ENCODE measurements at regions not wholly inside any gene's neighbourhood (a gene's known extent, or its start where the extent isn't known, plus 50 kb on each side); places are given as distances from the start of the nearest gene placed in this dataset.
"Not testable (repeated sequence)": the region's sequence is repeated elsewhere in the genome, so short reads cannot be mapped to it uniquely, and the experiment has no call there.

- Histone ChIP-seq H3K9me3 (no peaks in the 10 kb centered on the region), H3K4me3 (no peak overlapping the region), H3K4me2 (no peak overlapping the region), H3K9ac (no peak overlapping the region), H3K27ac (no peak overlapping the region), H4K20me1 (no peaks in the 10 kb centered on the region), H3K4me1 (no peaks in the 10 kb centered on the region), H3K36me3 (no peaks in the 10 kb centered on the region), H3K27me3 (no peaks in the 10 kb centered on the region)
- TF ChIP-seq Cebpa-rat (IDR thresholded peaks at IDR 0.05) = no peak
These were observed 62.6 kb upstream of the ZC3H15 start for GRCh38 chr2:186423481-186423880.

GRCh38 chr2:186424265-186424664 is 61.8 kb upstream of the ZC3H15 start:
- H3K36me3 ChIP-seq = no peaks in the 10 kb centered on the region
- H3K4me3 ChIP-seq = no peak overlapping the region
- no peak for TF ChIP-seq Cebpa-rat (IDR thresholded peaks at IDR 0.05)
- no peak overlapping the region for H3K27ac ChIP-seq
- H4K20me1 ChIP-seq = no peaks in the 10 kb centered on the region
- H3K4me1 ChIP-seq = no peaks in the 10 kb centered on the region
- H3K27me3 ChIP-seq = no peaks in the 10 kb centered on the region
- no peaks in the 10 kb centered on the region for H3K9me3 ChIP-seq
- no peak overlapping the region for H3K9ac ChIP-seq
- H3K4me2 ChIP-seq = no peak overlapping the region

- Histone ChIP-seq H3K4me3 (no peak overlapping the region), H4K20me1 (no peaks in the 10 kb centered on the region), H3K27ac (no peak overlapping the region), H3K36me3 (no peaks in the 10 kb centered on the region), H3K9ac (no peak overlapping the region), H3K4me1 (no peaks in the 10 kb centered on the region), H3K27me3 (no peaks in the 10 kb centered on the region), H3K4me2 (no peak overlapping the region), H3K9me3 (no peaks in the 10 kb centered on the region)
- TF ChIP-seq Cebpa-rat (IDR thresholded peaks at IDR 0.05) = no peak
These were observed 60.5 kb upstream of the ZC3H15 start for GRCh38 chr2:186425576-186425975.

- H3K4me1 ChIP-seq = no peaks in the 10 kb centered on the region
- no peak overlapping the region for H3K4me3 ChIP-seq
- H3K9me3 ChIP-seq = no peaks in the 10 kb centered on the region
- no peaks in the 10 kb centered on the region for H3K27me3 ChIP-seq
- H4K20me1 ChIP-seq = no peaks in the 10 kb centered on the region
- no peaks in the 10 kb centered on the region for H3K36me3 ChIP-seq
- H3K4me2 ChIP-seq = no peak overlapping the region
- no peak overlapping the region for H3K9ac ChIP-seq
- TF ChIP-seq Cebpa-rat (IDR thresholded peaks at IDR 0.05) = no peak
- no peak overlapping the region for H3K27ac ChIP-seq
These were observed 59.7 kb upstream of the ZC3H15 start for GRCh38 chr2:186426153-186427016.

GRCh38 chr2:186427017-186427350 is 59.1 kb upstream of the ZC3H15 start:
- H3K27me3 ChIP-seq, H3K4me1 ChIP-seq, H3K27ac ChIP-seq, H3K9me3 ChIP-seq, H3K4me3 ChIP-seq, H3K36me3 ChIP-seq, H4K20me1 ChIP-seq, H3K4me2 ChIP-seq, H3K9ac ChIP-seq: not testable (repeated sequence)

- Histone ChIP-seq H3K9ac (no peak overlapping the region), H3K27ac (no peak overlapping the region), H4K20me1 (no peaks in the 10 kb centered on the region), H3K4me1 (no peaks in the 10 kb centered on the region), H3K4me3 (no peak overlapping the region), H3K4me2 (no peak overlapping the region), H3K36me3 (0 out of 2 replicates have a peak, but pooled peaks cover 3% of the 10 kb centered on the region), H3K27me3 (no peaks in the 10 kb centered on the region), H3K9me3 (no peaks in the 10 kb centered on the region)
- TF ChIP-seq Cebpa-rat (IDR thresholded peaks at IDR 0.05) = no peak
These were observed 58.1 kb upstream of the ZC3H15 start for GRCh38 chr2:186427970-186428369.

GRCh38 chr2:186429104-186429503 is 57.0 kb upstream of the ZC3H15 start:
- Histone ChIP-seq H3K4me2 (no peak overlapping the region), H3K4me3 (no peak overlapping the region), H3K9me3 (no peaks in the 10 kb centered on the region), H3K4me1 (no peaks in the 10 kb centered on the region), H3K27me3 (no peaks in the 10 kb centered on the region), H4K20me1 (no peaks in the 10 kb centered on the region), H3K36me3 (0 out of 2 replicates have a peak, but pooled peaks cover 12% of the 10 kb centered on the region), H3K27ac (no peak overlapping the region), H3K9ac (no peak overlapping the region)
- no peak for TF ChIP-seq Cebpa-rat (IDR thresholded peaks at IDR 0.05)

- H3K4me3 ChIP-seq = no peak overlapping the region
- no peak overlapping the region for H3K4me2 ChIP-seq
- no peaks in the 10 kb centered on the region for H3K4me1 ChIP-seq
- no peak overlapping the region for H3K9ac ChIP-seq
- H3K27me3 ChIP-seq = no peaks in the 10 kb centered on the region
- no peak overlapping the region for H3K27ac ChIP-seq
- peaks cover 14% of the 10 kb centered on the region for H3K9me3 ChIP-seq
- peaks cover 34% of the 10 kb centered on the region; the same call in 1 of the 2 replicates for H3K36me3 ChIP-seq
- TF ChIP-seq Cebpa-rat (IDR thresholded peaks at IDR 0.05) = no peak
- H4K20me1 ChIP-seq = no peaks in the 10 kb centered on the region
These were observed 54.8 kb upstream of the ZC3H15 start for GRCh38 chr2:186431306-186431705.

- no peak overlapping the region for H3K9ac ChIP-seq
- peaks cover 32% of the 10 kb centered on the region for H3K9me3 ChIP-seq
- no peak for TF ChIP-seq Cebpa-rat (IDR thresholded peaks at IDR 0.05)
- H3K36me3 ChIP-seq = peaks cover 50% of the 10 kb centered on the region; the same call in 1 of the 2 replicates
- no peaks in the 10 kb centered on the region for H3K4me1 ChIP-seq
- no peak overlapping the region for H3K4me3 ChIP-seq
- H3K4me2 ChIP-seq = no peak overlapping the region
- H3K27ac ChIP-seq = no peak overlapping the region
- no peaks in the 10 kb centered on the region for H3K27me3 ChIP-seq
- H4K20me1 ChIP-seq = no peaks in the 10 kb centered on the region
These were observed 53.0 kb upstream of the ZC3H15 start for GRCh38 chr2:186433040-186433439.

GRCh38 chr2:186433777-186434432 is 52.2 kb upstream of the ZC3H15 start:
- Histone ChIP-seq H3K9ac (no peak overlapping the region), H3K27ac (no peak overlapping the region), H3K27me3 (no peaks in the 10 kb centered on the region), H3K4me1 (no peaks in the 10 kb centered on the region), H3K4me3 (no peak overlapping the region), H3K9me3 (peaks cover 40% of the 10 kb centered on the region), H4K20me1 (no peaks in the 10 kb centered on the region), H3K4me2 (no peak overlapping the region), H3K36me3 (peaks cover 50% of the 10 kb centered on the region; the same call in 1 of the 2 replicates)
- no peak for TF ChIP-seq Cebpa-rat (IDR thresholded peaks at IDR 0.05)

Measured in BLaER1 (cell line).